HG03103 (cell line): ENCODE measurements at regions not wholly inside any gene's neighbourhood (a gene's known extent, or its start where the extent isn't known, plus 50 kb on each side); places are given as distances from the start of the nearest gene placed in this dataset.

Experiments used
- ATAC-seq: cut with Tn5 transposase; IDR thresholded peaks from one replicate; pipeline ENCODE4 v1.9.1; 2021; ENCODE audit warnings: low read depth; ENCODE audit not compliant: unreplicated experiment

- no peak for ATAC-seq
Observed at GRCh38 chr5:112112346-112112745, 306.7 kb downstream of the EPB41L4A start.

GRCh38 chr5:112109331-112110007, 309.6 kb downstream of the EPB41L4A start:
- no peak for ATAC-seq

- no peak for ATAC-seq
Observed at GRCh38 chr5:112106878-112107277, 312.2 kb downstream of the EPB41L4A start.

- ATAC-seq, result no peak
Observed at GRCh38 chr5:112097768-112098167, 321.3 kb downstream of the EPB41L4A start.

GRCh38 chr5:112087222-112087621, 330.2 kb upstream of the NREP start:
- ATAC-seq, result no peak

GRCh38 chr5:112086740-112087139, 329.7 kb upstream of the NREP start:
- no peak for ATAC-seq

- ATAC-seq, result no peak
Observed at GRCh38 chr5:112084149-112084548, 327.2 kb upstream of the NREP start.

- ATAC-seq, result no peak
Observed at GRCh38 chr5:112083623-112084022, 326.6 kb upstream of the NREP start.

- ATAC-seq, result no peak
Observed at GRCh38 chr5:112077180-112077579, 320.2 kb upstream of the NREP start.

GRCh38 chr5:112070022-112070421, 313.0 kb upstream of the NREP start:
- no peak for ATAC-seq

GRCh38 chr5:112069329-112069728, 312.3 kb upstream of the NREP start:
- no peak for ATAC-seq

GRCh38 chr5:112068593-112068992, 311.6 kb upstream of the NREP start:
- no peak for ATAC-seq

- ATAC-seq, result no peak
Observed at GRCh38 chr5:112065781-112066180, 308.8 kb upstream of the NREP start.

- no peak for ATAC-seq
Observed at GRCh38 chr5:112064956-112065355, 308.0 kb upstream of the NREP start.

GRCh38 chr5:112064271-112064701, 307.3 kb upstream of the NREP start:
- no peak for ATAC-seq

GRCh38 chr5:112063856-112064255, 306.9 kb upstream of the NREP start:
- no peak for ATAC-seq

- no peak for ATAC-seq
Observed at GRCh38 chr5:112063191-112063590, 306.2 kb upstream of the NREP start.

- ATAC-seq, result no peak
Observed at GRCh38 chr5:112062181-112062580, 305.2 kb upstream of the NREP start.

- no peak for ATAC-seq
Observed at GRCh38 chr5:112061666-112062065, 304.7 kb upstream of the NREP start.

GRCh38 chr5:112059579-112060135, 302.7 kb upstream of the NREP start:
- no peak for ATAC-seq

- ATAC-seq, result no peak
Observed at GRCh38 chr5:112049738-112050137, 292.7 kb upstream of the NREP start.

GRCh38 chr5:112036206-112036605, 279.2 kb upstream of the NREP start:
- no peak for ATAC-seq
